ENCODE measurements at regions not wholly inside any gene's neighbourhood (a gene's known extent, or its start where the extent isn't known, plus 50 kb on each side); places are given as distances from the start of the nearest gene placed in this dataset.

DNA sequence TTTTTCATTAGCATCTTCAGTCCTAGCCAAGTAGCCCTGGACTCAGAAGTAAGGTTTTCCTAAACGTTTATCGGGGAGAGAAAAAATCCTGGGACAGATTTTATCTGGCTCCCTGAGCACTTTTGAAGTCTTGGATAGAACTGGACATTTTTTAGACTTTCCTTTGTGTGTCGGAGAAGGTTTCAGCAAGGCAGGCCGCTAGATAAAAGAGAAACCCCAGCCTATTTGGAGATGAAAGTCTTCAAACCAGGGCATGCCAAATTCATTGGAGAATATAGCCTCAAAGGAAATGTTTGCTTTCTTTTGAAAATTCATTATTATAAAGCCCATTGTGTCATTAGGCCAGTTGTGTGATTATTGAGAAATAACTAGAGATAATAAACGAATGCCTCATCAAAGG, 228.1 kb downstream of the BAMBI start:
- Histone ChIP-seq H2AFZ (peak overlapping the region; percentile 30; the same call in 1 of the 2 replicates), H3K27ac (ENCODE audit: low read depth) (no peak overlapping the region), H3K4me3 (no peak overlapping the region), H4K20me1 (replicated peaks; ENCODE audit: insufficient read depth) (no peaks in the 10 kb centered on the region), H3K27me3 (ENCODE audit: insufficient read depth) (no peaks in the 10 kb centered on the region), H3K9me2 (ENCODE audit: insufficient read depth) (no peaks in the 10 kb centered on the region), H3K79me2 (replicated peaks; ENCODE audit: insufficient read depth) (no peaks in the 10 kb centered on the region), H3K4me1 (ENCODE audit: insufficient read depth) (no peaks in the 10 kb centered on the region), H3F3A (replicated peaks; ENCODE audit: low read depth) (no peaks in the 10 kb centered on the region), H3K36me3 (ENCODE audit: insufficient read depth) (no peaks in the 10 kb centered on the region), H3K4me2 (no peak overlapping the region)
- H3K36me3 Mint-ChIP-seq (ENCODE audit: low read depth) = peaks cover 8% of the 10 kb centered on the region; the same call in 1 of the 3 replicates
- no peaks in the 10 kb centered on the region for H3K27me3 Mint-ChIP-seq (ENCODE audit: insufficient read depth, low read depth, poor library complexity)
- H3K27ac Mint-ChIP-seq = no peak overlapping the region
- ATAC-seq = no peak
- H3K9me3 Mint-ChIP-seq = peaks cover 11% of the 10 kb centered on the region
- H3K4me1 Mint-ChIP-seq = no peaks in the 10 kb centered on the region
- no peak overlapping the region for H3K4me3 Mint-ChIP-seq
- no peak for DNase-seq (ENCODE audit: low spot score)
- TF ChIP-seq, protein P1, sequence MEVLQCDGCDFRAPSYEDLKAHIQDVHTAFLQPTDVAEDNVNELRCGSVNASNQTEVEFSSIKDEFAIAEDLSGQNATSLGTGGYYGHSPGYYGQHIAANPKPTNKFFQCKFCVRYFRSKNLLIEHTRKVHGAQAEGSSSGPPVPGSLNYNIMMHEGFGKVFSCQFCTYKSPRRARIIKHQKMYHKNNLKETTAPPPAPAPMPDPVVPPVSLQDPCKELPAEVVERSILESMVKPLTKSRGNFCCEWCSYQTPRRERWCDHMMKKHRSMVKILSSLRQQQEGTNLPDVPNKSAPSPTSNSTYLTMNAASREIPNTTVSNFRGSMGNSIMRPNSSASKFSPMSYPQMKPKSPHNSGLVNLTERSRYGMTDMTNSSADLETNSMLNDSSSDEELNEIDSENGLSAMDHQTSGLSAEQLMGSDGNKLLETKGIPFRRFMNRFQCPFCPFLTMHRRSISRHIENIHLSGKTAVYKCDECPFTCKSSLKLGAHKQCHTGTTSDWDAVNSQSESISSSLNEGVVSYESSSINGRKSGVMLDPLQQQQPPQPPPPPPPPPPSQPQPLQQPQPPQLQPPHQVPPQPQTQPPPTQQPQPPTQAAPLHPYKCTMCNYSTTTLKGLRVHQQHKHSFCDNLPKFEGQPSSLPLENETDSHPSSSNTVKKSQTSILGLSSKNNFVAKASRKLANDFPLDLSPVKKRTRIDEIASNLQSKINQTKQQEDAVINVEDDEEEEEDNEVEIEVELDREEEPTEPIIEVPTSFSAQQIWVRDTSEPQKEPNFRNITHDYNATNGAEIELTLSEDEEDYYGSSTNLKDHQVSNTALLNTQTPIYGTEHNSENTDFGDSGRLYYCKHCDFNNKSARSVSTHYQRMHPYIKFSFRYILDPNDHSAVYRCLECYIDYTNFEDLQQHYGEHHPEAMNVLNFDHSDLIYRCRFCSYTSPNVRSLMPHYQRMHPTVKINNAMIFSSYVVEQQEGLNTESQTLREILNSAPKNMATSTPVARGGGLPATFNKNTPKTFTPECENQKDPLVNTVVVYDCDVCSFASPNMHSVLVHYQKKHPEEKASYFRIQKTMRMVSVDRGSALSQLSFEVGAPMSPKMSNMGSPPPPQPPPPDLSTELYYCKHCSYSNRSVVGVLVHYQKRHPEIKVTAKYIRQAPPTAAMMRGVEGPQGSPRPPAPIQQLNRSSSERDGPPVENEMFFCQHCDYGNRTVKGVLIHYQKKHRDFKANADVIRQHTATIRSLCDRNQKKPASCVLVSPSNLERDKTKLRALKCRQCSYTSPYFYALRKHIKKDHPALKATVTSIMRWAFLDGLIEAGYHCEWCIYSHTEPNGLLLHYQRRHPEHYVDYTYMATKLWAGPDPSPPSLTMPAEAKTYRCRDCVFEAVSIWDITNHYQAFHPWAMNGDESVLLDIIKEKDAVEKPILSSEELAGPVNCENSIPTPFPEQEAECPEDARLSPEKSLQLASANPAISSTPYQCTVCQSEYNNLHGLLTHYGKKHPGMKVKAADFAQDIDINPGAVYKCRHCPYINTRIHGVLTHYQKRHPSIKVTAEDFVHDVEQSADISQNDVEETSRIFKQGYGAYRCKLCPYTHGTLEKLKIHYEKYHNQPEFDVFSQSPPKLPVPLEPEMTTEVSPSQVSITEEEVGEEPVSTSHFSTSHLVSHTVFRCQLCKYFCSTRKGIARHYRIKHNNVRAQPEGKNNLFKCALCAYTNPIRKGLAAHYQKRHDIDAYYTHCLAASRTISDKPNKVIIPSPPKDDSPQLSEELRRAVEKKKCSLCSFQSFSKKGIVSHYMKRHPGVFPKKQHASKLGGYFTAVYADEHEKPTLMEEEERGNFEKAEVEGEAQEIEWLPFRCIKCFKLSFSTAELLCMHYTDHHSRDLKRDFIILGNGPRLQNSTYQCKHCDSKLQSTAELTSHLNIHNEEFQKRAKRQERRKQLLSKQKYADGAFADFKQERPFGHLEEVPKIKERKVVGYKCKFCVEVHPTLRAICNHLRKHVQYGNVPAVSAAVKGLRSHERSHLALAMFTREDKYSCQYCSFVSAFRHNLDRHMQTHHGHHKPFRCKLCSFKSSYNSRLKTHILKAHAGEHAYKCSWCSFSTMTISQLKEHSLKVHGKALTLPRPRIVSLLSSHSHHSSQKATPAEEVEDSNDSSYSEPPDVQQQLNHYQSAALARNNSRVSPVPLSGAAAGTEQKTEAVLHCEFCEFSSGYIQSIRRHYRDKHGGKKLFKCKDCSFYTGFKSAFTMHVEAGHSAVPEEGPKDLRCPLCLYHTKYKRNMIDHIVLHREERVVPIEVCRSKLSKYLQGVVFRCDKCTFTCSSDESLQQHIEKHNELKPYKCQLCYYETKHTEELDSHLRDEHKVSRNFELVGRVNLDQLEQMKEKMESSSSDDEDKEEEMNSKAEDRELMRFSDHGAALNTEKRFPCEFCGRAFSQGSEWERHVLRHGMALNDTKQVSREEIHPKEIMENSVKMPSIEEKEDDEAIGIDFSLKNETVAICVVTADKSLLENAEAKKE (CRISPR knock-in tag; IDR thresholded peaks at IDR 0.05) = no peak
- TF ChIP-seq ETS1 (IDR thresholded peaks at IDR 0.05) = no peak
- TF ChIP-seq, protein P2, sequence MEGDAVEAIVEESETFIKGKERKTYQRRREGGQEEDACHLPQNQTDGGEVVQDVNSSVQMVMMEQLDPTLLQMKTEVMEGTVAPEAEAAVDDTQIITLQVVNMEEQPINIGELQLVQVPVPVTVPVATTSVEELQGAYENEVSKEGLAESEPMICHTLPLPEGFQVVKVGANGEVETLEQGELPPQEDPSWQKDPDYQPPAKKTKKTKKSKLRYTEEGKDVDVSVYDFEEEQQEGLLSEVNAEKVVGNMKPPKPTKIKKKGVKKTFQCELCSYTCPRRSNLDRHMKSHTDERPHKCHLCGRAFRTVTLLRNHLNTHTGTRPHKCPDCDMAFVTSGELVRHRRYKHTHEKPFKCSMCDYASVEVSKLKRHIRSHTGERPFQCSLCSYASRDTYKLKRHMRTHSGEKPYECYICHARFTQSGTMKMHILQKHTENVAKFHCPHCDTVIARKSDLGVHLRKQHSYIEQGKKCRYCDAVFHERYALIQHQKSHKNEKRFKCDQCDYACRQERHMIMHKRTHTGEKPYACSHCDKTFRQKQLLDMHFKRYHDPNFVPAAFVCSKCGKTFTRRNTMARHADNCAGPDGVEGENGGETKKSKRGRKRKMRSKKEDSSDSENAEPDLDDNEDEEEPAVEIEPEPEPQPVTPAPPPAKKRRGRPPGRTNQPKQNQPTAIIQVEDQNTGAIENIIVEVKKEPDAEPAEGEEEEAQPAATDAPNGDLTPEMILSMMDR (conservative IDR thresholded peaks at IDR 0.05; ENCODE audit: low read depth in 2 of 2) = no peak
- TF ChIP-seq ZNF331 (CRISPR knock-in tag; IDR thresholded peaks at IDR 0.05; ENCODE audit: low read depth) = no peak
- TF ChIP-seq JUNB (IDR thresholded peaks at IDR 0.05; ENCODE audit: unreplicated experiment) = no peak
- no peak for TF ChIP-seq STAT1 (IDR thresholded peaks at IDR 0.05; ENCODE audit: unreplicated experiment)
- TF ChIP-seq REST (IDR thresholded peaks at IDR 0.05; ENCODE audit: unreplicated experiment) = no peak
- no peak for TF ChIP-seq EZH2 (IDR thresholded peaks at IDR 0.05; ENCODE audit: low read depth, unreplicated experiment)
- TF ChIP-seq EZH2phosphoT487 (IDR thresholded peaks at IDR 0.05; ENCODE audit: unreplicated experiment) = no peak
- TF ChIP-seq NANOG (IDR thresholded peaks at IDR 0.05; ENCODE audit: borderline replicate concordance) = no peak
- no peak for TF ChIP-seq ZNF114 (CRISPR knock-in tag; IDR thresholded peaks at IDR 0.05)
- TF ChIP-seq POLR2AphosphoS5 (IDR thresholded peaks at IDR 0.05; ENCODE audit: low read depth) = no peak
- TF ChIP-seq CREB1 (CRISPR knock-in tag; IDR thresholded peaks at IDR 0.05; ENCODE audit: low read depth) = no peak

Data from GM23338 (cell line).